Stimulated activated CD8-positive, alpha-beta memory T cell treated with anti-CD3 and anti-CD28 coated beads, Interleukin-4, amount 100 ng/mL, for 24 hours (primary cell): ENCODE measurements at regions not wholly inside any gene's neighbourhood (a gene's known extent, or its start where the extent isn't known, plus 50 kb on each side); places are given as distances from the start of the nearest gene placed in this dataset.

ENCODE experiments used
- DNase-seq: peaks from one replicate; pipeline ENCODE4 v3.0.0-alpha.2; 2020; ENCODE audit warnings: low read depth

DNA sequence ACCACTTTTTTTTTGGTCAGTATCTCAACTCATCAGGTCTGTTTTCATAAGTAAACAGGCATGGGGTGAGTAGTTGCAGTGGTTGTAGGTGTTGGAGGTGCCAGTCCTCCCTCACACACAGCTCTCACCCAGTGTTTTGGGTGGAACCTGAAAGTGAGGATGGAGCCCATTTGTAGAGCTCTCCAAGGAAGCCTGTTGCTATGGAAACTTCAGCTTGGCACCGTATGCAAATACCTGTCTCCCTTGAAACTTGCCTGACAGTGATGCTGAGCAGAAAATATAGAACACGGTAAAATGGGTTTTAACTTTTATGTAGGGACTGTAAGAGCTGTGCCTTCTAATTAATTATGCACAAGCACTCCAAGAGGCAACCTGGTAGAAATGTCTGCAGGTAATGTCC, 214.1 kb downstream of the AJAP1 start:
- DNase-seq, result no peak

DNA sequence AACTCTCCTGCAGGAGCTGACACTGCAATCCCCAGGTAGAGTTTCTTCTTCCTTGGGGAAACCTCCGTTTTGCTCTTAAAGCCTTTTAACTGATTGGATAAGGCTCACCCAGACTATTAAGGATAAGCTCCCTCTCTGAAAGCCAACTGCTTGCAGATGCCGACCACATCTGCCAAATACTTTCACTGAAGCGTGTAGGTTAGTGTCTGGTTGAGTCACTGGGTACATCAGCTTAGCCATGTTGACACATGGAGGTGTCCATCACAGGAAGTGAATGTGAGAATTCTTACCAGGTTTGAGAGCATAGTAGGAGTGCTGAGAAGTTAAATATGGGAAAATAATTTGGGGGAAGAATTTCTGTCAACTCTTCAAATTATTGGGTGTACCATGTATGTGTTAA, 202.0 kb downstream of the AJAP1 start:
- DNase-seq, result no peak

DNA sequence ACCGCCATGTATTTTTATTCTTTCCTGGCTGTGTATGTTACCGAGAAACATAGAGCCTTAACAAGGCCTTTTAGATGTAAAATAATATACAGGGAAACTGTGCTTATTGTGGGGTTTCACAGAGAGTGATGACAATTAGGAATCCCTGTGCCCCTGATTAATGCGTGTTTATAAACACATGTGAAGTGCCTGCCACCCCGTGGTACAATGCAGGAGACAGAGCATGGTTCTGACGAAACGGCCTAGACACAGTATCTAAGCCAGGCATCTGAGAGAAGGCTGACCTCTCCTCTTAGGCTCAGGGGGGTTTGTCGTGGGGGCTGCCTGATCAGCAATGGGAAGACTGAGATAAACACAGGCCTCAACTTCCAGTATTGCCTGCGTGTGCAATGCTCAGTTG, 200.0 kb downstream of the AJAP1 start:
- no peak for DNase-seq

DNA sequence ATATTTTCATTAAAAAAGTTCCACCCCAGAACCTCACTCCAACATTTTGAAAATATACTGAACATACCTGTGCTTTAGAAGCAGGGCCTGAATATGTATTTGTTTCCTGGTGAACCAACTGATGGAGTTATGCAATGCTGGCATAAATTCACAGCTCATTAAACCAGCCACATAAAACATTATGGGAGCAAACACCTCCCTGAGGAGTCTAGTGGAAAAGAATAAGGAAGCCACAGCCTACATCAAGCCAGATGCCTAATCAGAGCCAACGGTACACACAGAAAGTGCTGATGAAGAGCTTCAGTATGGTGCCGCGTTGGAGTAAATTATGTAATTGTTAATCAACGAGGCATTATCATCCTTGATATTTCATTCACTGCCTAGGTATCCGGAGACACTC, 199.5 kb downstream of the AJAP1 start:
- DNase-seq, result no peak

DNA sequence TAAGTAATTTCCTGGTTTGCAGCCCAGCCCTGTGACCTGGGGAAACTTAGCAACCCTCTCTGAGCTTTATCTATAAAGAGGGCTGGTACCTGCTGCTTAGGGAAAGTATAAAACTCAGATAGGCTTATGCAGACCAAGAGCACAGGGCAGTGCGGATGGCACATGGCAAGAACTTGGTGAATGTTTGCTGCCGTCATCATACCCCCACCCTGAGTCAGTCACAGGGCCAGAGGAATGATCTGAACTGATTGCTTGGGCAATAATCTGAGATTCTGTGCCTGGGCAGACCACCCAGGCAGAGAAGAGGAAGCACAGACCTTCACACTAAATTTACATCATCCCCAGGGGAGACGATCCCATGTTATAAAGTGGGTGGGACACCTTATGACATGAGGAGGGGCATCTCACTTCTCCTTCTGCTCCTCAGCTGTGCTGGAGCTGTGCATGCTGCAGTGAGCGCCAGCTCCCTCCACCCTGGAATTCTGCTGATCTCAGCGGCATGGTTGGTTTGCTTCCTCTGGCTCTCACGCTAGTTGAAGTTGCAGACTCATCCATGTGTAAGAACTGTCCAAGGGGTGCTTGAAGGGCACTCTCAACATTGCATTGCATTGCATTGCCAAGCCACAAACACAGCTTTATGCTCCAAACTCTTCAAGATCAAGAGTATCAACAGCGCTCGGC, 197.1 kb downstream of the AJAP1 start:
- no peak for DNase-seq

DNA sequence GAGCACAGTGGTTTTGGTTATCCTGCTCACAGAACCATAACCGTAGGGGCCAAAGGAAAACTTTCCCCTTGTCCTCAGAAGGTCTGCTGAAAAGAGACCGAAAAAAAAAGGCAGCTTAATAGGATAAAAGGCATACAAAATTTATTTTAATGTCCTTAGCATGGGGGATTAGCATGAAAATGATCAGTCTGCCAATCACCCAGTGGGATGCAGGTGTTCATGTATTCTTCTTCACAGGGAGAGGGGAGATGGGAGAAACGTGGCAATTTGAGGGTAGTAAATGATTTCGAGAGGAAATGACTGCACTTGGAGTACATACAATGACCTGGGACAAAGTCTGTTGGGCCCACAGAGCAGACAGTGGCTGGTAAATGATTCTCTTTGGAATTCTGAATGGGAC, 194.0 kb downstream of the AJAP1 start:
- no peak for DNase-seq

DNA sequence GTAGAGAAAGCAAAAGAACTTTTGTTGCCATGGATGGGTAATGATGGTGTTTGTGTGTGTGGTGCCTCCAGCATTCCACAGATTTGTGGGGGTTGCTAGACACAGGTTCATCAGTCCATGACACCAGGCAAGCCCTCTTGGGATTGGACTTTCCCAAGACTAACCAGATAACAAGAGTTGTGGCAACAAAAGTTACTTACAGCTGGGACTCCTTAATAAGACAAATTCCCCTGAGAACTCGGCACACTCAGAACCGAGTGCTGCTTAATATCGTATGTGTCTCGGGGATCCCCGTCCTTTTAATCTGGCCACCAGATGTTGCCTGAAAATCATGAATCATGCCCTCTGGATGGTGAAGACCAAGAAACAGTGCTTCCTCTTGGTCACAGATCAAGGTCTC, 193.3 kb downstream of the AJAP1 start:
- no peak for DNase-seq
